ENCODE measurements at regions not wholly inside any gene's neighbourhood (a gene's known extent, or its start where the extent isn't known, plus 50 kb on each side); places are given as distances from the start of the nearest gene placed in this dataset.
"Not testable (repeated sequence)": the region's sequence is repeated elsewhere in the genome, so short reads cannot be mapped to it uniquely, and the experiment has no call there.

DNA sequence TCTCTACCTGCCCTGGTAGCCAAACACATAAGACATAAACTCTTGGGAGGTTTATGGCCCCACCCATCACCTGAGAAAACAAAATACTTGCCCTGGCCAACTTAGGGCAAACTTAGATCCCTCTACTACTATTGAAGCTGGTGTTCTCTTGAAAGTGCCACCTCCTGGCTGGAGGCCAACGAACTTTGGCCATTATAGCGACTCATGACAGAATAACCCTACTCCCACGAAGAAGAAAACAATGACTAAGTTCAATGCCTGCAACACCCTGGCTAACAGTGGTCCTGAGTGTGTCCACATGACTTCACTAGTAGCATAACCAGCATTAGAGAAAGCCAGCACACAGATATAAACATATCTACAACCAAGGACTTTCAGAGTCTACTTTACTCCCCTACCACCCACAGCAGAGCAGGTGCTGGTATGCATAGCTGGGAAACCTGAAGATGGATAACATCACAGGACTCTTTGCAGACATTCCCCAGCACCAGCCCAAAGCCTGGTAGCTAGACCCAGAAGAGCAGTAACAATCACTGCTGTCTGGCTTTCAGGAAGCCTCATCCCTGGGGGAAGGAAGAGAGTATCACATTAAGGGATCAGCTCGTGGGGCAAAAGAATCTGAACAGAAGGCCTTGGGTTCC lies 81.0 kb downstream of the SLC30A10 start:
- no peak overlapping the region for H3K27ac ChIP-seq
- 2% methylated on average over 4 of the region's 4 CpGs for WGBS (ENCODE audit: missing lambda C conversion rate)
- CTCF ChIA-PET, result no interaction called here

DNA sequence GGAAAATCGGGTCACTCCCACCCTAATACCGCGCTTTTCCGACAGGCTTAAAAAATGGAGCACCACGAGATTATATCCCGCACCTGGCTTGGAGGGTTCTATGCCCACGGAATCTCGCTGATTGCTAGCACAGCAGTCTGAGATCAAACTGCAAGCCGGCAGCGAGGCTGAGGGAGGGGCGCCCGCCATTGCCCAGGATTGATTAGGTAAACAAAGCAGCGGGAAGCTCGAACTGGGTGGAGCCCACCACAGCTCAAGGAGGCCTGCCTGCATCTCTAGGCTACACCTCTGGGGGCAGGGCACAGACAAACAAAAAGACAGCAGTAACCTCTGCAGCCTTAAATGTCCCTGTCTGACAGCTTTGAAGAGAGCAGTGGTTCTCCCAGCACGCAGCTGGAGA lies 88.8 kb downstream of the SLC30A10 start:
- POLR2A ChIA-PET; H3K4me2 ChIP-seq; DNase-seq (ENCODE audit: low read depth in 1 of 2, low spot score in 1 of 2); H3K9me3 ChIP-seq; FAIRE-seq; H3K27ac ChIP-seq; ATAC-seq; H3K4me3 ChIP-seq; H3K4me1 ChIP-seq: not testable (repeated sequence)
- CTCF ChIA-PET, result interaction anchor here (0.6 kb wide), 1 partner anchor 387 kb away, joined by 3 read pairs; no protein-coding TSS in a partner anchor
- 54% methylated on average over 11 of the region's 15 CpGs for WGBS (ENCODE audit: missing lambda C conversion rate)

More for the DNA sequence above, 81.0 kb downstream of the SLC30A10 start:
- Histone ChIP-seq H3K4me3 (no peak overlapping the region), H3K4me2 (no peak overlapping the region), H3K9me3 (no peaks in the 10 kb centered on the region), H3K4me1 (no peaks in the 10 kb centered on the region)
- POLR2A ChIA-PET, result no interaction called here
- TF ChIP-seq, protein P1, sequence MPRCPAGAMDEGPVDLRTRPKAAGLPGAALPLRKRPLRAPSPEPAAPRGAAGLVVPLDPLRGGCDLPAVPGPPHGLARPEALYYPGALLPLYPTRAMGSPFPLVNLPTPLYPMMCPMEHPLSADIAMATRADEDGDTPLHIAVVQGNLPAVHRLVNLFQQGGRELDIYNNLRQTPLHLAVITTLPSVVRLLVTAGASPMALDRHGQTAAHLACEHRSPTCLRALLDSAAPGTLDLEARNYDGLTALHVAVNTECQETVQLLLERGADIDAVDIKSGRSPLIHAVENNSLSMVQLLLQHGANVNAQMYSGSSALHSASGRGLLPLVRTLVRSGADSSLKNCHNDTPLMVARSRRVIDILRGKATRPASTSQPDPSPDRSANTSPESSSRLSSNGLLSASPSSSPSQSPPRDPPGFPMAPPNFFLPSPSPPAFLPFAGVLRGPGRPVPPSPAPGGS (IDR thresholded peaks at IDR 0.05), result no peak
- no peak for TF ChIP-seq FOXS1 (CRISPR knock-in tag; IDR thresholded peaks at IDR 0.05)
- no peak for TF ChIP-seq ZC3H11A (IDR thresholded peaks at IDR 0.05)
- no peak for TF ChIP-seq EHF (CRISPR knock-in tag; IDR thresholded peaks at IDR 0.05)
- no peak for TF ChIP-seq HEYL (CRISPR knock-in tag; IDR thresholded peaks at IDR 0.05)
- TF ChIP-seq HDAC2 (IDR thresholded peaks at IDR 0.05), result no peak
- no peak for TF ChIP-seq TFCP2L1 (CRISPR knock-in tag; IDR thresholded peaks at IDR 0.05)
- no peak for TF ChIP-seq ZFP36 (IDR thresholded peaks at IDR 0.05; ENCODE audit: borderline replicate concordance, partially characterized antibody)
- TF ChIP-seq HOXA7 (CRISPR knock-in tag; IDR thresholded peaks at IDR 0.05), result no peak
- no peak for TF ChIP-seq CHD2 (IDR thresholded peaks at IDR 0.05; ENCODE audit: low read length, partially characterized antibody)
- no peak for TF ChIP-seq FOSL2 (IDR thresholded peaks at IDR 0.05)
- TF ChIP-seq FOSL2 (CRISPR knock-in tag; IDR thresholded peaks at IDR 0.05), result no peak
- TF ChIP-seq GATA3 (IDR thresholded peaks at IDR 0.05; ENCODE audit: borderline replicate concordance), result no peak
- TF ChIP-seq CTCF (IDR thresholded peaks at IDR 0.05), result no peak
- no peak for TF ChIP-seq REST (IDR thresholded peaks at IDR 0.05)
- TF ChIP-seq NFE2L2 (conservative IDR thresholded peaks at IDR 0.05; ENCODE audit: low read length), result no peak
- no peak for TF ChIP-seq FOSB (CRISPR knock-in tag; IDR thresholded peaks at IDR 0.05)
- TF ChIP-seq, protein P2, sequence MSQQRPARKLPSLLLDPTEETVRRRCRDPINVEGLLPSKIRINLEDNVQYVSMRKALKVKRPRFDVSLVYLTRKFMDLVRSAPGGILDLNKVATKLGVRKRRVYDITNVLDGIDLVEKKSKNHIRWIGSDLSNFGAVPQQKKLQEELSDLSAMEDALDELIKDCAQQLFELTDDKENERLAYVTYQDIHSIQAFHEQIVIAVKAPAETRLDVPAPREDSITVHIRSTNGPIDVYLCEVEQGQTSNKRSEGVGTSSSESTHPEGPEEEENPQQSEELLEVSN (IDR thresholded peaks at IDR 0.05; ENCODE audit: borderline replicate concordance, low read depth), result no peak
- DNase-seq (ENCODE audit: low read depth in 1 of 2, low spot score in 1 of 2) (no peak), ATAC-seq (no peak), FAIRE-seq (no peak)

Measured in A549 (cell line).